NCI-H2029 (cell line): ENCODE measurements at regions not wholly inside any gene's neighbourhood (a gene's known extent, or its start where the extent isn't known, plus 50 kb on each side); places are given as distances from the start of the nearest gene placed in this dataset.

Source experiments
- DNase-seq: peaks from one replicate; lab custom pipeline; 2025; lab: John Stamatoyannopoulos, UW

DNA sequence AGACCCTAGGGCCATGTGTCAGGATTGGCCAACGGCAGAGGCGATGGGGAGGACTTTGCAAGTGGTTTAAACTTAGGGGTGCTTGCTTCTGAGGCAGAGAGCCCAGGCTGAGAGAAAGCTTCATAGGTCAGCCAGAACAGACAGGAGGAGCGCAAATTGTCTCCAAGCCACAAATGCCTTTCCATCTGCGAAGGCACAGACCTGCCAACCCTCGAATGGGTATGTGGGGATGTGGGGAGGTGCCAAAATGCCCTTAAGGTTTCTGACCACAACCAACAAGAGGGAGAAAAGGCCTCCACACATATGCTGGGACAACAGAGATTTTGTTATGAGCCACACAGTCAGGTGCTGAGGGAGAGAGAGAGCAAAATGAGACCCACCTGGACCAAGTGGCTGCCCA, 283.6 kb downstream of the CYP26B1 start:
- no peak for DNase-seq

DNA sequence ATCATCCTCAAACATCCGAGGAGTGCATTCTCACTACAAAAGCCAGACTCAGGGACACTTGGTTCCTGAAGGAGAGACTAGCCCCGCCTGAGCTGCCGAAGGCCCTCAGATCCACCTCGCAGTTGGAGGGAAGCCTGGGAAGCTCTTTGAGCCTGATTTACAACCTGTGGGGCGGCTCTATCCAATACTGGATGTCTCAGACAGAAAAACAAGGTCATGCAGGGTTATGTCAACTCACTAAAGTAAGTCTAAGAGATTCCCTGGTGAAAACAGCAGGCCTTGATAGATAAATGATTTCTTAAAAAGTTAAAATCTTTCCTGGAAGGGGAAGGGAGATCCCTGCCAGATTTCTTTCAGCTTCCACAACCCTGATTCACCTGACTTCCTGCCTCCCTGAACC, 284.3 kb downstream of the CYP26B1 start:
- DNase-seq: no peak

DNA sequence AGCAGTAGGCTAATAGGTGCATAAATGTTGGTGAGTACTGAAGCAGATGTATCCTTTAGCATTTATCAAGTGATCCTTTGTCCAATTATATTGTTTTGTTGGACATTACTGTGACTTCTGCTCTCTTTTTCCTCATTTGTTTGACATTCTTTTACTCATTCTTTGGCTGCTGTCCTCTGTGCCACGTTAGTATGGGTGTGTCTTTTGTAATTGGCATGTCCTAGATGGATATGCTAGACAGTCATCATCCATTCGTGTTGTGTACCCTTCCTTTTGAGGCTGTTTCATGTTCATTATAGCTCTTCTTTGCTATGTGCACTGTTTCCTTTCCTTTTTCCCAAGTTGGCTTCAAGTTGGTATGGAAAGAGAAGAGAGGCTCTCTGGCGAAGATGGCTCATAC, 284.7 kb downstream of the CYP26B1 start:
- no peak for DNase-seq

DNA sequence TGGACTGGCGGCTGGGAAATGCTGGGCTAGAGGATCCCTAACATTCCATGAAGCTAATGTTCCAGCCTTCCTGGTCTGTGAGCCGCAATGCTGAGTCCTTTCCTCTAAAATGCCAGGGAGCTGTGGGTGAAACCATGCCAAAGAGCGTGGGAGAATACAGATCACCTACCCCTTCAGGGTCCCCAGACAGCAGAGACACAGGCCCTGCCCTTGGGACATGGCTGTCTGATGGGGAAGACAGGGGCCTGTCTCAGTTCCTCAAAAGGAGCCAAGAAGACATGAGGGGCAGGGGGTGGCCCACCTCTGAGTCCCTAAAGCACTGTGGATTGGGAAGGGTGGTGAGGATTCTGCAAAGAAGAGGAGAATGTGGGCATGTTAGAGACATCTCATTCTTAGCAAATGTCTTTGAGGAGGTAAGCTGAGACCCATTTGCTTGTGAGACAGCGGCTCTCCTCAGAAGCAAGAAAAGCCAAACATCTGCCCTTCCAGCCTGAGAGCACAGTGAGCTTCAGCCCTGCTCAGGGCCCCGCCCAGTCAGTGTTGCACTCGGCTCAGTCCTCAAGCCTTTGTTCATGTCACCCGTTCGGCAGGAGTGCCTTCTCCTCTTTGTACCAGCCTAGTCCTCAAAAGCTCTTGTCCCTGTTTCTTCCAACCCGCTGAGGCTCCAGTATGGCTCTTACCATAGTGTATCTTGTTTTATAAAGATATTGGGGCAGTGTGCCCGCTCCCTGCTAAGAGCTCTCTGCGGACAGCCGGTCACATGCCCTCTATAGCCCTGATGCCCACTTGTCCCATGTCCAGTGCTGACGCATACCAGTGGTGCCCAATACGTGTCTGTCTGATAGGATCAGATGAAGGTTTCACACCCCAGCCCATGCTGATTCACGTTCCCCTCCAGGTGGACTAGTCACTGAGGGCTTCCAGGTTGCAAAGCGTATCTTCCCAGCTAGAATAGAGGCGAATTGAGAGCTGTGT, 286.2 kb downstream of the CYP26B1 start:
- no peak for DNase-seq

DNA sequence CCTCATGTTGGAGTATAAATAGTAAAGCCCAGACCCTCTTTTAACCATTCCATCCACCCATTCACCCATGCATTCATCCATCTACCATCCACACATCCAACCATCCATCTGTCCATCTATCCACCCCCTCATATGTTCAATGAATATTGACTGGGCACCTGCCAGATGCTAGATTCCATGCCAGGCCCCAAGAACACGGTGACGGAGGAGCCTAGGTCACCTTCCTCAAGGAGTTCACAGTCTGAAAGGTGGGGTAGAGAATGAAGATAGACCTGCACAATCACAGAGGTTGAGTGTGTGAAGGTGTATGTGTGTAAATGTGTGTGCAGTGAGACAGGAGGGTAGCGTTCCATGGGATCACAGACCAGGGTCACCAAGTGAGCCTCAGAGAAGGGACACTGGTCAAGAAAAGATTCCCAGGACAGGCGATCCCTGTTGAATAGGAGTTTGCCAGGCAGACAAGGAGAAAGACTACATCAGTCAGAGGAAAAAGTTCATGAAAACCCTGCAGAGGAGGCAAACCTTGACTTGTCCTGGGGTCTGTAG, 287.2 kb downstream of the CYP26B1 start:
- no peak for DNase-seq

- no peak for DNase-seq
Measured at GRCh38 chr2:71859211-71859847, 288.3 kb downstream of the CYP26B1 start.

GRCh38 chr2:71858071-71858470, 289.6 kb downstream of the CYP26B1 start:
- DNase-seq: no peak

DNA sequence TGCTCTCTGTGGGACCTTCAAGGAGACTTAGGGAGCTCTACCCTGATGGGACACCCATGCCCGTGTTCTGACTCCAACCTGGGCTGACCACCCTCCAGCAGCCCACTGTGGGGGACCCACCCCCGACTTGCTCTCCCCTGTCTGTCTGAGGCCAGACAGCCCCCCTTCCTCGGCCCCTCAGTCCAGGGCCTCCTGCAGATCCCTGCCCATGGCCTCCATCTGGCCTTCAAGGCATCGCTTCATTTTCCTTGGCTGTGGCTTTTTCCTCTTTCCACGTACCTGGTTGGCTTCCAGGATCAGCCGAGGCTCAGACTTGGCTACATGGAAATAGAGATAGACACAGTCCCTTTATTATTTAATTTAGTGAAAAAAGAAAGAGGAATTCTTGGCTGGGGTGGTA, 290.0 kb downstream of the CYP26B1 start:
- DNase-seq: no peak

DNA sequence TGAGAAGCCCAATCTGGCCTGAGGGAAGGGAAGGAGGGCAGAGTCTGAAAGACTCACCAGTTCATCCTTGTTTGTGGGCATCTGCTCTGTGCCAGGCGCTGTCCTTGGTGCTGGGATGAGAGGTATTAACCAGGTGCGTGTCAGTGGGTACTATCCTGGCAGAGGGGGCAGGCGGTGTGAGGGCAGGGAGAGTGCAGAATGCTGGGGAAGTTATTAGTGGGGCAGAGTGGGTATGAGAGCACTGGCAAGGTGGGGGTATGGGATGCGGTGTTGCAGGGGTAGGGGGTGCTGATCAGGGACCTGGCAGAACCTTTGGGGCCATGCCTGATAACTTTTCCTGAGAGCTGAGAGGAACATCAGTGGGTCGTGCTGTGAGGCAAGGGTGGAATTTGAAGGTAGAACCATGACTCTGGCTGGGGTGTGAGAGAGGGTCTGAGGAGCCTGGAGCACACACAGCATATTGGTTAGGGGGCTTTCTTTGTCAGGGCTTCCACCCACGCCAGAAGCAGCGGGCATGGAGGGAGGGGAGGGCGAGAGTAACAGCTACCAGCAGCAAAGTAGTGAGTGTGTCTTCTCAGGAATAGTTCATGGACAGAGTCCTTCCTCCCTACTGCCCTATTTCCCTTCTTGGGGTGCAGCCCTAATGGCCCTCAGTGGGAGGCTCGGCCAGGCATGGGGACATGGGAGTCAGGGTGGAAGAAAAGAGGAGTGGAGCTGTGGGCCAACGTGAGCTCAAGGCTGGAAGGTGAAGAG, 290.7 kb downstream of the CYP26B1 start:
- DNase-seq: no peak

- DNase-seq: no peak
Measured at GRCh38 chr2:71853858-71854257, 293.8 kb downstream of the CYP26B1 start.

DNA sequence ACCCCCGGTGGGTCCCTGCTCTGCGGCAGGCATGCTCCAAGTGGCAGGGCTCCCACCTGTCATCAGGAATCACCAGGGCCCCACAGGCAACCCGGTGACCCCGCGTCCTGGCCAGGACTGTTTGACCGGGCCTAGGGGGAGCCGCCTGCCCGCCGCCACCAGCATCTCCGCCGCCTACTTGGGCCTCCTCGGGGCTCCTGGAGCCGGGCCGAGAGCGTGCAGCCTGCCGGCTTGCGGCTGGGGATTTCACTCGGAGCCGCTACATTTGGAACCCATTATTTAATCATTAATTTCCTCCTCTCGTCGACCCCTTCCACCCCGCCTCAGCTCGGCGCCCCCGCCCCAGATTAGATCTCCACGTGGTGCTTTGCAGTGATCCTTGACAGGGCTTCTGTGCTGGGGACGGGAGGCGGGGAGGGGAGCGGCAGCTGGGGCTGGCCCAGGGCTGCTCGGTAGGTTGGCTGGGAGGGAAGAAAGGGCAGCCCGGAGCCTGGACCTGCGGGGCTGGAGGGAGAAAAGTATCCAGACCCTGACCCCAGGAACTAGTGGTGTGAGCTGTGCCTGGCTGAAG, 295.4 kb downstream of the CYP26B1 start:
- DNase-seq: no peak

- DNase-seq: no peak
Measured at GRCh38 chr2:71851094-71851750, 296.4 kb downstream of the CYP26B1 start.

GRCh38 chr2:71850306-71850801, 297.3 kb downstream of the CYP26B1 start:
- no peak for DNase-seq

GRCh38 chr2:71849607-71850305, 297.9 kb downstream of the CYP26B1 start:
- no peak for DNase-seq

GRCh38 chr2:71849111-71849510, 298.6 kb downstream of the CYP26B1 start:
- DNase-seq: no peak

- DNase-seq: no peak
Measured at GRCh38 chr2:71846669-71847291, 300.9 kb downstream of the CYP26B1 start.

DNA sequence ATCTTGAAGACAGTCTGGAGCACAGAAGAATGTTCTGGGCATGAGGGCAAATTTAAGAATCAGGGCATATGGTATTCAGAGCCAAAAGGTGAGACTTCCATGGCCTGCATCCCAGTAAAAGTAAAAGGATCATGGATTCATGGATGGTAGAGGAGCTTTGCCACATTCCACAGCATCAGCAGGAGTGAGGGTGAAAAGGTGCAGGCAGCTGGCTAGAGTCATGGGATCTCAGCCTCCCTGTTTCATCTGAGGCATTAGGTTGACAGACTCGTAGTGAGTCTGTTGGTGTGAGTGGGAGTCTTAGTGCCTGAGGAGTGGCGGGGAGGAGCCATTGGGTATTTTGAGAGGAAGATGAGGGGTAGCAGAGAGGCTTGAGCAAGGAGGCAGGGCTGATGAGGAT, 301.6 kb downstream of the CYP26B1 start:
- DNase-seq: no peak

GRCh38 chr2:71844967-71845366, 302.7 kb downstream of the CYP26B1 start:
- no peak for DNase-seq

DNA sequence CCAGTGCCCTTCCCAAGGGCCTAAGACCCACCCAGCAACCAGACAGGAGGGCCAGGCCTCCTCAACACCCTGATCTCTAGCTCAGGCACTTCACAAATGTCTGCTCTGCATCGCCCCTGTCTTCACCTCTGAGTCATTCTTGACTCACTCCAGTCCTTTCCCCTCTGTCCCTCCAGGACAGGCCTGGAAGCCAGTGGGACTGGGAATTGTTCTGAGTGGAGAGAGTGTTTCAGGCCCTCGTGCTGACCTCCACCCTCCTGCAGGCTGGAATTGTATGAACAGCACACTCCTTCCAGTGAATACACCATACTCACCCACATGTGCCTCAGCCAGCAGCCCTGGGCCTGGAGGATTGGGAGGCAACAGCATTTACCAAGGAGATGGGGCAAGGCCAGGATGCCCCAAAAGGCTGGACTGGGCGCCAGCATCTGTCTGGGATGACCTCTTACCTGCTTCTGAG, 304.2 kb downstream of the CYP26B1 start:
- DNase-seq: no peak

GRCh38 chr2:71842744-71843143, 304.9 kb downstream of the CYP26B1 start:
- no peak for DNase-seq
